ENCODE measurements at regions not wholly inside any gene's neighbourhood (a gene's known extent, or its start where the extent isn't known, plus 50 kb on each side); places are given as distances from the start of the nearest gene placed in this dataset.

DNA sequence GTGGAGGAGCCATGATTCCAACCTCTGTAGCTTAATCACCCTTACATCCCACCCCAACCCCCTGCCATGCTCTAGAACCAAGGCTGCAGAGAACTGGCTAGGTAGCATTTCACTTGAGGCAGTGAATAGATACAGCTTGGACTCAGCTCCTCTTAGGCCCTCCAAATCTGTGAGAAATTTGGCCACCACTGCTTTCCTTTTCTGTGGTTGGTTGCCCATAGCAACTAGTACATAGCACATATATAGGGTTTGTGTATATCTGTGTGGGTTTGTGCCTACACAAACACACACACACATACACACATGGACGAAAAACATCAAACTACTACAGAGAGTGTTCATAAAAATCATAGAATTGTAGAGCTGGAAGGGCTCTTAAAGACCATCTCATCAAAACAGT is 52.0 kb upstream of the CCDC160 start:
- dilution Hi-C loops (cut with MboI; ENCODE audit: extremely low pct_ligation_motif_present, low sequenced_read_pairs) (no loop called here), intact Hi-C loops (cut with micrococcal nuclease) (no loop called here)
- CTCF ChIA-PET: no interaction called here
- no peaks in the 10 kb centered on the region for H3K79me2 ChIP-seq (ENCODE audit: control insufficient read depth, insufficient read depth, low read length)
- DNase-seq (ENCODE audit: low read depth, low spot score) (no peak), FAIRE-seq (no peak)
- no peak overlapping the region for H3K4me2 ChIP-seq (ENCODE audit: insufficient read depth, low read length)
- H3K4me3 ChIP-seq (replicated peaks in 1 of 3; ENCODE audit: insufficient read depth in 1 of 3, low read depth in 1 of 3, low read length in 3 of 3): no peak overlapping the region
- H3K9me3 ChIP-seq (replicated peaks; ENCODE audit: control insufficient read depth, insufficient read depth, low read length): no peaks in the 10 kb centered on the region
- no peak overlapping the region for H2AFZ ChIP-seq (ENCODE audit: low read depth, low read length)
- no peaks in the 10 kb centered on the region for H3K36me3 ChIP-seq (ENCODE audit: control insufficient read depth in 2 of 2, extremely low read depth in 1 of 2, insufficient read depth in 2 of 2, low read length in 2 of 2)
- no peak overlapping the region for H3K27ac ChIP-seq (ENCODE audit: insufficient read depth, low read depth, low read length)
- no peaks in the 10 kb centered on the region for H3K4me1 ChIP-seq (ENCODE audit: control insufficient read depth, extremely low read depth, insufficient read depth, low read length)
- POLR2A ChIA-PET: no interaction called here
- H3K27me3 ChIP-seq (ENCODE audit: control insufficient read depth in 2 of 2, insufficient read depth in 2 of 2, low read length in 2 of 2): peaks cover 0 to 2% of the 10 kb centered on the region in 2 experiments
- TF ChIP-seq GATA2 (IDR thresholded peaks at IDR 0.05; ENCODE audit: insufficient read depth, insufficient read length, low read depth, low read length): no peak
- TF ChIP-seq POLR2A (IDR thresholded peaks at IDR 0.05; ENCODE audit: low read depth, low read length): no peak
- TF ChIP-seq, protein P1, sequence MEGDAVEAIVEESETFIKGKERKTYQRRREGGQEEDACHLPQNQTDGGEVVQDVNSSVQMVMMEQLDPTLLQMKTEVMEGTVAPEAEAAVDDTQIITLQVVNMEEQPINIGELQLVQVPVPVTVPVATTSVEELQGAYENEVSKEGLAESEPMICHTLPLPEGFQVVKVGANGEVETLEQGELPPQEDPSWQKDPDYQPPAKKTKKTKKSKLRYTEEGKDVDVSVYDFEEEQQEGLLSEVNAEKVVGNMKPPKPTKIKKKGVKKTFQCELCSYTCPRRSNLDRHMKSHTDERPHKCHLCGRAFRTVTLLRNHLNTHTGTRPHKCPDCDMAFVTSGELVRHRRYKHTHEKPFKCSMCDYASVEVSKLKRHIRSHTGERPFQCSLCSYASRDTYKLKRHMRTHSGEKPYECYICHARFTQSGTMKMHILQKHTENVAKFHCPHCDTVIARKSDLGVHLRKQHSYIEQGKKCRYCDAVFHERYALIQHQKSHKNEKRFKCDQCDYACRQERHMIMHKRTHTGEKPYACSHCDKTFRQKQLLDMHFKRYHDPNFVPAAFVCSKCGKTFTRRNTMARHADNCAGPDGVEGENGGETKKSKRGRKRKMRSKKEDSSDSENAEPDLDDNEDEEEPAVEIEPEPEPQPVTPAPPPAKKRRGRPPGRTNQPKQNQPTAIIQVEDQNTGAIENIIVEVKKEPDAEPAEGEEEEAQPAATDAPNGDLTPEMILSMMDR (IDR thresholded peaks at IDR 0.05; ENCODE audit: extremely low read depth in 1 of 2, insufficient read depth in 1 of 2, low read depth in 1 of 2, low read length in 2 of 2): no peak
- no peak for TF ChIP-seq JUN (IDR thresholded peaks at IDR 0.05; ENCODE audit: borderline replicate concordance, insufficient read depth, insufficient read length, low read depth)
- no peak for TF ChIP-seq EZH2 (IDR thresholded peaks at IDR 0.05; ENCODE audit: borderline replicate concordance, low read depth, low read length, severe bottlenecking)
- TF ChIP-seq FOS (IDR thresholded peaks at IDR 0.05; ENCODE audit: borderline replicate concordance, insufficient read depth, low read length): no peak
- BruUV-seq (replicated peaks): no TSS peak
- no peak overlapping the region for H3K9ac ChIP-seq (replicated peaks; ENCODE audit: extremely low read depth, insufficient read depth, low read length)
- H4K20me1 ChIP-seq (replicated peaks; ENCODE audit: control insufficient read depth, extremely low read depth, insufficient read depth, low read length): no peaks in the 10 kb centered on the region
- no peaks in the 10 kb centered on the region for H3K9me1 ChIP-seq (replicated peaks; ENCODE audit: control insufficient read depth, extremely low read depth, insufficient read depth, low read length)
